Neural cell (in vitro differentiated cells): ENCODE measurements at regions not wholly inside any gene's neighbourhood (a gene's known extent, or its start where the extent isn't known, plus 50 kb on each side); places are given as distances from the start of the nearest gene placed in this dataset.

ENCODE experiments used
- H2AFZ ChIP-seq: fragments of 200-600, 300-800 bp; sonication (generic), shearing (Covaris generic); 2 replicates; pipeline ENCODE4 v1.6.0; 2014; ENCODE audit warnings: low read depth, mild to moderate bottlenecking, antibody characterized with exemption, low read length, moderate library complexity
- H3F3A ChIP-seq: fragments of 200-600 bp; shearing (Covaris generic); 2 replicates; pipeline ENCODE4 v1.6.1; 2016; ENCODE audit warnings: mild to moderate bottlenecking, moderate library complexity, mixed read lengths, antibody characterized with exemption, low read length; ENCODE audit not compliant: insufficient read depth, poor library complexity, severe bottlenecking
- H3K27ac ChIP-seq: fragments of 200-600, 300-800 bp; sonication (generic), shearing (Covaris generic); 2 replicates; pipeline ENCODE4 v1.5.1; 2014; ENCODE audit warnings: mild to moderate bottlenecking, low read length, moderate library complexity
- H3K27me3 ChIP-seq: fragments of 300-800, 200-600 bp; sonication (generic), shearing (Covaris generic); 2 replicates; pipeline ENCODE4 v1.6.0; 2014; ENCODE audit warnings: mild to moderate bottlenecking, low read depth, low read length, moderate library complexity; ENCODE audit not compliant: insufficient read depth
- H3K36me3 ChIP-seq: fragments of 300-800, 200-600 bp; sonication (generic), shearing (Covaris generic); 2 replicates; pipeline ENCODE4 v1.5.1; 2014; ENCODE audit warnings: mild to moderate bottlenecking, antibody characterized with exemption, low read length, moderate library complexity; ENCODE audit not compliant: insufficient read depth
- H3K4me2 ChIP-seq: fragments of 300-800, 200-600 bp; sonication (generic), shearing (Covaris generic); 2 replicates; pipeline ENCODE4 v1.6.0; 2014; ENCODE audit warnings: mild to moderate bottlenecking, low read length
- H3K4me3 ChIP-seq: fragments of 300-800, 200-600 bp; sonication (generic), shearing (Covaris generic); 2 replicates; pipeline ENCODE4 v1.5.1; 2014; ENCODE audit warnings: mild to moderate bottlenecking, low read length, moderate library complexity
- H3K79me2 ChIP-seq: fragments of 200-600 bp; shearing (Covaris generic); replicated peaks from 2 replicates; pipeline ENCODE4 v1.6.0; 2014; ENCODE audit warnings: mild to moderate bottlenecking, low read length, moderate library complexity; ENCODE audit not compliant: insufficient read depth
- H3K9ac ChIP-seq: fragments of 300-800, 200-600 bp; sonication (generic), shearing (Covaris generic); 2 replicates; pipeline ENCODE4 v1.6.1; 2016; ENCODE audit warnings: mild to moderate bottlenecking, low read length, mixed read lengths
- H3K9me2 ChIP-seq: fragments of 200-600 bp; shearing (Covaris generic); 2 replicates; pipeline ENCODE4 v1.6.1; 2016; ENCODE audit warnings: mild to moderate bottlenecking, low read length, mixed read lengths; ENCODE audit not compliant: insufficient read depth
- H3K9me3 ChIP-seq: fragments of 200-600, 300-800 bp; sonication (generic), shearing (Covaris generic); 2 replicates; pipeline ENCODE4 v1.6.1; 2016; ENCODE audit warnings: mild to moderate bottlenecking, mixed run types, low read length, moderate library complexity, mixed read lengths
- H4K20me1 ChIP-seq: fragments of 200-600 bp; shearing (Covaris generic); 2 replicates; pipeline ENCODE4 v1.6.1; 2016; ENCODE audit warnings: mild to moderate bottlenecking, mixed run types; ENCODE audit not compliant: insufficient read depth
- CTCF ChIP-seq: fragments of 450-650 bp; IDR thresholded peaks from 2 replicates; pipeline ENCODE4 v1.5.1; 2014; ENCODE audit warnings: antibody characterized with exemption, mild to moderate bottlenecking, moderate library complexity; ENCODE audit not compliant: poor library complexity, severe bottlenecking
- EP300 ChIP-seq: fragments of 450-650 bp; conservative IDR thresholded peaks from 2 replicates; pipeline ENCODE4 v1.6.1; 2014; ENCODE audit warnings: antibody characterized with exemption, mild to moderate bottlenecking, moderate library complexity; ENCODE audit not compliant: poor library complexity, severe bottlenecking
- EZH2 ChIP-seq: fragments of 200-600, 300-800 bp; shearing (Covaris generic), sonication (generic); IDR thresholded peaks from 2 replicates; pipeline ENCODE4 v1.6.1; 2014; ENCODE audit warnings: antibody characterized with exemption, low read length, borderline replicate concordance, mild to moderate bottlenecking; ENCODE audit not compliant: insufficient read depth, poor library complexity, severe bottlenecking
- MXI1 ChIP-seq: fragments of 450-650 bp; conservative IDR thresholded peaks from 2 replicates; pipeline ENCODE4 v1.6.1; 2014; ENCODE audit warnings: antibody characterized with exemption, mild to moderate bottlenecking; ENCODE audit not compliant: poor library complexity, severe bottlenecking
- POLR2AphosphoS5 ChIP-seq: IDR thresholded peaks from 2 replicates; pipeline ENCODE4 v1.6.1; 2012
- RAD21 ChIP-seq: fragments of 450-650 bp; conservative IDR thresholded peaks from 2 replicates; pipeline ENCODE4 v1.6.1; 2014; ENCODE audit warnings: antibody characterized with exemption, mild to moderate bottlenecking, moderate library complexity
- REST ChIP-seq: IDR thresholded peaks from 2 replicates; pipeline ENCODE4 v1.6.1; 2012; ENCODE audit warnings: borderline replicate concordance
- SMC3 ChIP-seq: fragments of 450-650 bp; conservative IDR thresholded peaks from 2 replicates; pipeline ENCODE4 v1.6.1; 2014; ENCODE audit warnings: antibody characterized with exemption, mild to moderate bottlenecking, moderate library complexity; ENCODE audit not compliant: poor library complexity
- TAF1 ChIP-seq: IDR thresholded peaks from 2 replicates; pipeline ENCODE4 v1.6.1; 2012; ENCODE audit warnings: low read depth

- TF ChIP-seq CTCF (no peak), SMC3 (no peak), TAF1 (no peak), MXI1 (no peak), POLR2AphosphoS5 (no peak), EZH2 (no peak), EP300 (no peak), REST (no peak), RAD21 (no peak)
- Histone ChIP-seq H3K4me2 (no peak overlapping the region), H3K27me3 (no peaks in the 10 kb centered on the region), H3K9ac (no peak overlapping the region), H4K20me1 (no peaks in the 10 kb centered on the region), H3F3A (no peaks in the 10 kb centered on the region), H3K9me3 (no peaks in the 10 kb centered on the region), H3K9me2 (no peaks in the 10 kb centered on the region), H3K27ac (no peak overlapping the region), H2AFZ (no peak overlapping the region), H3K36me3 (no peaks in the 10 kb centered on the region), H3K79me2 (no peaks in the 10 kb centered on the region), H3K4me3 (no peak overlapping the region)
Observed at GRCh38 chr18:76167410-76167809, 327.6 kb downstream of the ZNF516 start.

GRCh38 chr18:76162886-76163285 lies 332.2 kb downstream of the ZNF516 start:
- H3K27ac ChIP-seq: no peak overlapping the region
- no peaks in the 10 kb centered on the region for H3K79me2 ChIP-seq
- H3K4me2 ChIP-seq: no peak overlapping the region
- no peak overlapping the region for H3K9ac ChIP-seq
- no peaks in the 10 kb centered on the region for H4K20me1 ChIP-seq
- H3K36me3 ChIP-seq: no peaks in the 10 kb centered on the region
- H3K9me3 ChIP-seq: no peaks in the 10 kb centered on the region
- no peak overlapping the region for H3K4me3 ChIP-seq
- H3K9me2 ChIP-seq: no peaks in the 10 kb centered on the region
- H3F3A ChIP-seq: no peaks in the 10 kb centered on the region
- no peak for TF ChIP-seq POLR2AphosphoS5
- TF ChIP-seq CTCF: no peak
- TF ChIP-seq EP300: no peak
- TF ChIP-seq MXI1: no peak
- H3K27me3 ChIP-seq: no peaks in the 10 kb centered on the region
- no peak overlapping the region for H2AFZ ChIP-seq
